ENCODE measurements at regions not wholly inside any gene's neighbourhood (a gene's known extent, or its start where the extent isn't known, plus 50 kb on each side); places are given as distances from the start of the nearest gene placed in this dataset.
A peak's percentile ranks its signal among the peaks of the same experiment; 100 is the strongest.

GRCh38 chr2:42935692-42936671 lies 143.6 kb upstream of the HAAO start:
- no peak overlapping the region for H3K4me3 Mint-ChIP-seq
- POLR2A ChIA-PET = no interaction called here
- ATAC-seq (peak in 1 of 2 donors; percentile 46), DNase-seq (no peak)
- no peaks in the 10 kb centered on the region for H3K9me3 Mint-ChIP-seq
- H3K27me3 Mint-ChIP-seq = no peaks in the 10 kb centered on the region
- peaks cover 0 to 2% (median 0%) of the 10 kb centered on the region in 3 donors for H3K36me3 Mint-ChIP-seq
- peak overlapping the region in 1 of 10 donors; percentile 33 for H3K27ac Mint-ChIP-seq
- H3K4me1 Mint-ChIP-seq = peaks cover 0 to 4% (median 1%) of the 10 kb centered on the region in 4 donors

GRCh38 chr2:42934580-42935186 lies 142.3 kb upstream of the HAAO start:
- H3K36me3 Mint-ChIP-seq = peaks cover 0 to 2% (median 0%) of the 10 kb centered on the region in 3 donors
- POLR2A ChIA-PET = no interaction called here
- no peak overlapping the region for H3K4me3 Mint-ChIP-seq
- H3K27ac Mint-ChIP-seq = peak overlapping the region in 1 of 10 donors; percentile 11
- peaks cover 0 to 4% (median 1%) of the 10 kb centered on the region in 4 donors for H3K4me1 Mint-ChIP-seq
- H3K27me3 Mint-ChIP-seq = no peaks in the 10 kb centered on the region
- DNase-seq = no peak
- H3K9me3 Mint-ChIP-seq = no peaks in the 10 kb centered on the region
- no peak for ATAC-seq

GRCh38 chr2:42933824-42934254 lies 141.5 kb upstream of the HAAO start:
- H3K36me3 Mint-ChIP-seq = peaks cover 0 to 2% (median 0%) of the 10 kb centered on the region in 3 donors
- ATAC-seq (no peak), DNase-seq (no peak)
- H3K27ac Mint-ChIP-seq = no peak overlapping the region
- POLR2A ChIA-PET = no interaction called here
- H3K4me1 Mint-ChIP-seq = peaks cover 0 to 4% (median 1%) of the 10 kb centered on the region in 4 donors
- H3K9me3 Mint-ChIP-seq = no peaks in the 10 kb centered on the region
- no peak overlapping the region for H3K4me3 Mint-ChIP-seq
- H3K27me3 Mint-ChIP-seq = no peaks in the 10 kb centered on the region

GRCh38 chr2:42932271-42933151 lies 140.1 kb upstream of the HAAO start:
- Mint-ChIP-seq H3K4me1 (peaks cover 0 to 4% (median under 1%) of the 10 kb centered on the region in 4 donors), H3K9me3 (no peaks in the 10 kb centered on the region), H3K4me3 (no peak overlapping the region), H3K27me3 (peaks cover 0 to 2% (median 0%) of the 10 kb centered on the region in 5 donors), H3K27ac (peak overlapping the region in 1 of 10 donors; percentile 29), H3K36me3 (peaks cover 0 to 2% (median 0%) of the 10 kb centered on the region in 3 donors)
- ATAC-seq (no peak), DNase-seq (no peak)
- POLR2A ChIA-PET = no interaction called here

- ATAC-seq (no peak), DNase-seq (no peak)
- POLR2A ChIA-PET = no interaction called here
- Mint-ChIP-seq H3K36me3 (peaks cover 0 to 2% (median 0%) of the 10 kb centered on the region in 3 donors), H3K4me1 (peaks cover 0 to 4% (median under 1%) of the 10 kb centered on the region in 4 donors), H3K9me3 (no peaks in the 10 kb centered on the region), H3K27ac (no peak overlapping the region), H3K27me3 (peaks cover 0 to 2% (median 0%) of the 10 kb centered on the region in 5 donors), H3K4me3 (no peak overlapping the region)
Observed at GRCh38 chr2:42931818-42932195, 139.4 kb upstream of the HAAO start.

- Mint-ChIP-seq H3K36me3 (peaks cover 0 to 2% (median 0%) of the 10 kb centered on the region in 3 donors), H3K4me1 (peaks cover 0 to 4% (median under 1%) of the 10 kb centered on the region in 4 donors), H3K27me3 (peaks cover 0 to 2% (median 0%) of the 10 kb centered on the region in 5 donors), H3K9me3 (no peaks in the 10 kb centered on the region), H3K27ac (peak overlapping the region in 1 of 10 donors; percentile 16), H3K4me3 (no peak overlapping the region)
- no peak for DNase-seq
- POLR2A ChIA-PET = no interaction called here
- no peak for ATAC-seq
Observed at GRCh38 chr2:42931146-42931817, 138.9 kb upstream of the HAAO start.

GRCh38 chr2:42930025-42930581 lies 137.7 kb upstream of the HAAO start:
- Mint-ChIP-seq H3K4me3 (no peak overlapping the region), H3K36me3 (peaks cover 0 to 2% (median 0%) of the 10 kb centered on the region in 3 donors), H3K9me3 (no peaks in the 10 kb centered on the region), H3K27ac (peak overlapping the region in 3 of 10 donors; percentile 37 to 51 (median 42)), H3K27me3 (peaks cover 0 to 2% (median 0%) of the 10 kb centered on the region in 5 donors), H3K4me1 (peaks cover 0 to 4% (median 0%) of the 10 kb centered on the region in 4 donors)
- DNase-seq (no peak), ATAC-seq (no peak)
- POLR2A ChIA-PET = no interaction called here

- Mint-ChIP-seq H3K4me1 (peaks cover 0 to 4% (median 0%) of the 10 kb centered on the region in 4 donors), H3K9me3 (no peaks in the 10 kb centered on the region), H3K27ac (peak overlapping the region in 2 of 10 donors; percentile 42 to 71), H3K27me3 (peaks cover 0 to 2% (median 0%) of the 10 kb centered on the region in 5 donors), H3K36me3 (peaks cover 0 to 2% (median 0%) of the 10 kb centered on the region in 3 donors), H3K4me3 (no peak overlapping the region)
- POLR2A ChIA-PET = no interaction called here
- ATAC-seq (no peak), DNase-seq (no peak)
Observed at GRCh38 chr2:42929546-42930024, 137.2 kb upstream of the HAAO start.

GRCh38 chr2:42928692-42929545 lies 136.5 kb upstream of the HAAO start:
- Mint-ChIP-seq H3K4me3 (no peak overlapping the region), H3K36me3 (peaks cover 0 to 2% (median 0%) of the 10 kb centered on the region in 3 donors)
- POLR2A ChIA-PET = no interaction called here

GRCh38 chr2:42928161-42928691 lies 135.8 kb upstream of the HAAO start:
- Mint-ChIP-seq H3K27ac (no peak overlapping the region), H3K4me1 (peaks cover 0 to 2% (median 0%) of the 10 kb centered on the region in 4 donors), H3K4me3 (no peak overlapping the region), H3K9me3 (no peaks in the 10 kb centered on the region), H3K27me3 (peaks cover 0 to 2% (median 0%) of the 10 kb centered on the region in 5 donors), H3K36me3 (peaks cover 0 to 2% (median 0%) of the 10 kb centered on the region in 3 donors)
- DNase-seq (no peak), ATAC-seq (no peak)
- POLR2A ChIA-PET = no interaction called here

More at GRCh38 chr2:42928692-42929545, 136.5 kb upstream of the HAAO start:
- DNase-seq (no peak), ATAC-seq (no peak)
- Mint-ChIP-seq H3K27me3 (peaks cover 0 to 2% (median 0%) of the 10 kb centered on the region in 5 donors), H3K27ac (no peak overlapping the region), H3K4me1 (peaks cover 0 to 4% (median 0%) of the 10 kb centered on the region in 4 donors), H3K9me3 (no peaks in the 10 kb centered on the region)

All from naive thymus-derived CD8-positive, alpha-beta T cell (primary cell).